ENCODE measurements at regions not wholly inside any gene's neighbourhood (a gene's known extent, or its start where the extent isn't known, plus 50 kb on each side); places are given as distances from the start of the nearest gene placed in this dataset.
"Not testable (repeated sequence)": the region's sequence is repeated elsewhere in the genome, so short reads cannot be mapped to it uniquely, and the experiment has no call there.

- Histone ChIP-seq H3K4me1 (no peaks in the 10 kb centered on the region), H3K9me3 (replicated peaks) (no peaks in the 10 kb centered on the region), H3K36me3 (no peaks in the 10 kb centered on the region), H3K27ac (no peak overlapping the region), H3K4me3 (no peak overlapping the region), H3K27me3 (no peaks in the 10 kb centered on the region)
- no peak for DNase-seq
Measured at GRCh38 chr13:83691966-83692365, 190.3 kb downstream of the SLITRK1 start.

- Histone ChIP-seq H3K27me3 (no peaks in the 10 kb centered on the region), H3K36me3 (no peaks in the 10 kb centered on the region), H3K27ac (no peak overlapping the region), H3K9me3 (replicated peaks) (no peaks in the 10 kb centered on the region), H3K4me1 (no peaks in the 10 kb centered on the region), H3K4me3 (no peak overlapping the region)
- no peak for DNase-seq
Measured at GRCh38 chr13:83681547-83681946, 200.7 kb downstream of the SLITRK1 start.

- H3K9me3 ChIP-seq (replicated peaks), result no peaks in the 10 kb centered on the region
- no peaks in the 10 kb centered on the region for H3K4me1 ChIP-seq
- H3K27me3 ChIP-seq, result no peaks in the 10 kb centered on the region
- DNase-seq, result no peak
- no peak overlapping the region for H3K4me3 ChIP-seq
- H3K36me3 ChIP-seq, result no peaks in the 10 kb centered on the region
- H3K27ac ChIP-seq, result no peak overlapping the region
Measured at GRCh38 chr13:83677985-83678384, 204.3 kb downstream of the SLITRK1 start.

- Histone ChIP-seq H3K27ac (no peak overlapping the region), H3K4me3 (no peak overlapping the region), H3K9me3 (replicated peaks) (no peaks in the 10 kb centered on the region), H3K4me1 (no peaks in the 10 kb centered on the region), H3K27me3 (no peaks in the 10 kb centered on the region), H3K36me3 (no peaks in the 10 kb centered on the region)
- no peak for DNase-seq
Measured at GRCh38 chr13:83672612-83673011, 209.7 kb downstream of the SLITRK1 start.

- Histone ChIP-seq H3K27ac (no peak overlapping the region), H3K4me3 (no peak overlapping the region), H3K36me3 (no peaks in the 10 kb centered on the region), H3K9me3 (replicated peaks) (no peaks in the 10 kb centered on the region), H3K4me1 (no peaks in the 10 kb centered on the region), H3K27me3 (no peaks in the 10 kb centered on the region)
- peak in 1 of 2 experiments; percentile 16 for DNase-seq
Measured at GRCh38 chr13:83667606-83668005, 214.7 kb downstream of the SLITRK1 start.

GRCh38 chr13:83666141-83666540, 216.1 kb downstream of the SLITRK1 start:
- no peaks in the 10 kb centered on the region for H3K27me3 ChIP-seq
- H3K9me3 ChIP-seq (replicated peaks), result no peaks in the 10 kb centered on the region
- H3K27ac ChIP-seq, result no peak overlapping the region
- no peak for DNase-seq
- H3K4me3 ChIP-seq, result no peak overlapping the region
- H3K36me3 ChIP-seq, result no peaks in the 10 kb centered on the region
- no peaks in the 10 kb centered on the region for H3K4me1 ChIP-seq

- Histone ChIP-seq H3K27me3 (no peaks in the 10 kb centered on the region), H3K36me3 (no peaks in the 10 kb centered on the region), H3K4me1 (no peaks in the 10 kb centered on the region), H3K27ac (no peak overlapping the region), H3K4me3 (no peak overlapping the region), H3K9me3 (replicated peaks) (no peaks in the 10 kb centered on the region)
- DNase-seq, result no peak
Measured at GRCh38 chr13:83657281-83657680, 225.0 kb downstream of the SLITRK1 start.

GRCh38 chr13:83642617-83643016, 239.7 kb downstream of the SLITRK1 start:
- not testable (repeated sequence) for H3K36me3 ChIP-seq; H3K27ac ChIP-seq; H3K4me3 ChIP-seq; H3K4me1 ChIP-seq; H3K9me3 ChIP-seq (replicated peaks); H3K27me3 ChIP-seq; DNase-seq

- no peaks in the 10 kb centered on the region for H3K27me3 ChIP-seq
- H3K36me3 ChIP-seq, result no peaks in the 10 kb centered on the region
- peak in 1 of 2 experiments; percentile 5 for DNase-seq
- H3K9me3 ChIP-seq (replicated peaks), result no peaks in the 10 kb centered on the region
- H3K4me1 ChIP-seq, result no peaks in the 10 kb centered on the region
- H3K27ac ChIP-seq, result no peak overlapping the region
- H3K4me3 ChIP-seq, result no peak overlapping the region
Measured at GRCh38 chr13:83634601-83635000, 247.7 kb downstream of the SLITRK1 start.

- H3K4me3 ChIP-seq, result no peak overlapping the region
- H3K4me1 ChIP-seq, result no peaks in the 10 kb centered on the region
- DNase-seq, result no peak
- H3K27ac ChIP-seq, result no peak overlapping the region
- H3K36me3 ChIP-seq, result no peaks in the 10 kb centered on the region
- H3K9me3 ChIP-seq (replicated peaks), result no peaks in the 10 kb centered on the region
- H3K27me3 ChIP-seq, result no peaks in the 10 kb centered on the region
Measured at GRCh38 chr13:83633746-83634145, 248.5 kb downstream of the SLITRK1 start.

- Histone ChIP-seq H3K36me3 (no peaks in the 10 kb centered on the region), H3K4me3 (no peak overlapping the region), H3K27me3 (no peaks in the 10 kb centered on the region), H3K27ac (no peak overlapping the region), H3K9me3 (replicated peaks) (no peaks in the 10 kb centered on the region), H3K4me1 (no peaks in the 10 kb centered on the region)
- no peak for DNase-seq
Measured at GRCh38 chr13:83622422-83622784, 259.9 kb downstream of the SLITRK1 start.

- no peak for DNase-seq
Measured at GRCh38 chr13:83621765-83622421, 260.4 kb downstream of the SLITRK1 start.

GRCh38 chr13:83620530-83621220, 261.6 kb downstream of the SLITRK1 start:
- H3K4me1 ChIP-seq, result no peaks in the 10 kb centered on the region
- H3K27ac ChIP-seq, result no peak overlapping the region
- no peak for DNase-seq
- H3K9me3 ChIP-seq (replicated peaks), result no peaks in the 10 kb centered on the region
- no peak overlapping the region for H3K4me3 ChIP-seq
- no peaks in the 10 kb centered on the region for H3K36me3 ChIP-seq
- no peaks in the 10 kb centered on the region for H3K27me3 ChIP-seq

More at GRCh38 chr13:83621765-83622421, 260.4 kb downstream of the SLITRK1 start:
- no peaks in the 10 kb centered on the region for H3K9me3 ChIP-seq (replicated peaks)
- H3K4me3 ChIP-seq, result no peak overlapping the region
- no peaks in the 10 kb centered on the region for H3K4me1 ChIP-seq
- H3K36me3 ChIP-seq, result no peaks in the 10 kb centered on the region
- no peak overlapping the region for H3K27ac ChIP-seq
- no peaks in the 10 kb centered on the region for H3K27me3 ChIP-seq

GRCh38 chr13:83618966-83619365, 263.3 kb downstream of the SLITRK1 start:
- no peak overlapping the region for H3K4me3 ChIP-seq
- H3K27ac ChIP-seq, result no peak overlapping the region
- no peaks in the 10 kb centered on the region for H3K36me3 ChIP-seq
- DNase-seq, result no peak
- H3K4me1 ChIP-seq, result no peaks in the 10 kb centered on the region
- no peaks in the 10 kb centered on the region for H3K27me3 ChIP-seq
- no peaks in the 10 kb centered on the region for H3K9me3 ChIP-seq (replicated peaks)

- Histone ChIP-seq H3K9me3 (replicated peaks) (no peaks in the 10 kb centered on the region), H3K27ac (no peak overlapping the region), H3K4me3 (no peak overlapping the region), H3K4me1 (no peaks in the 10 kb centered on the region), H3K36me3 (no peaks in the 10 kb centered on the region), H3K27me3 (no peaks in the 10 kb centered on the region)
- DNase-seq, result no peak
Measured at GRCh38 chr13:83613524-83613923, 268.8 kb downstream of the SLITRK1 start.

- Histone ChIP-seq H3K27ac (no peak overlapping the region), H3K27me3 (no peaks in the 10 kb centered on the region), H3K9me3 (replicated peaks) (no peaks in the 10 kb centered on the region), H3K4me3 (no peak overlapping the region), H3K4me1 (no peaks in the 10 kb centered on the region), H3K36me3 (no peaks in the 10 kb centered on the region)
- no peak for DNase-seq
Measured at GRCh38 chr13:83601539-83601938, 280.7 kb downstream of the SLITRK1 start.
